GM12891 (cell line): ENCODE measurements at regions not wholly inside any gene's neighbourhood (a gene's known extent, or its start where the extent isn't known, plus 50 kb on each side); places are given as distances from the start of the nearest gene placed in this dataset.

ENCODE experiments used
- PAX5 ChIP-seq: IDR thresholded peaks from 2 replicates; pipeline ENCODE4 v1.6.1; 2011; ENCODE audit warnings: low read length, moderate library complexity, mild to moderate bottlenecking; ENCODE audit not compliant: insufficient read depth, severe bottlenecking
- POLR2A ChIP-seq: IDR thresholded peaks from 2 replicates; pipeline ENCODE4 v1.6.1; 2011; ENCODE audit warnings: low read depth, low read length, control low read depth
- POLR2AphosphoS5 ChIP-seq: IDR thresholded peaks from 2 replicates; pipeline ENCODE4 v1.6.1; 2011; ENCODE audit warnings: low read depth, low read length, control low read depth
- POU2F2 ChIP-seq: IDR thresholded peaks from 2 replicates; pipeline ENCODE4 v1.6.1; 2011; ENCODE audit warnings: low read depth, mild to moderate bottlenecking, control low read depth, low read length, moderate library complexity
- SPI1 ChIP-seq: IDR thresholded peaks from 2 replicates; pipeline ENCODE4 v1.6.1; 2011; ENCODE audit warnings: low read depth, low read length, control low read depth
- TAF1 ChIP-seq: IDR thresholded peaks from 2 replicates; pipeline ENCODE4 v1.6.1; 2011; ENCODE audit warnings: low read depth, low read length, control low read depth

DNA sequence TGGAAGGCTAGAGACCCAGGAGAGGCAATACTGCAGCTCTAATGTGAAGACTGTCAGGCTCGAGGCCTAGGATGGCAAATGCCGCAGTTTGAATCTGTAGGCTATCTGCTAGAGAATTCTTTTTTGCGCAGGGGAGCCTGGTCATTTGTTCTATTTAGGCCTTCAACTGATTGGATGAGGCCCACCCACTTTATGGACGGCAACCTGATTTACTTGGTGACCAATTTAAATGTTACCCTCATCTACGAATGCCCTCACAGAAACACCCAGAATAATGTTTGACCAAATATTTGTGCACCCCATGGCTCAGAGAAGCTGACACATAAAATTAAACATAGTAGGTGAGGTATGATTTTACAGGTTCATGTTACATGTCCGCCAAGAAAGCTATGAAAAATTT is 300.7 kb upstream of the GRM7 start:
- TF ChIP-seq POLR2AphosphoS5 (no peak), SPI1 (no peak), POLR2A (no peak), POU2F2 (no peak), TAF1 (no peak), PAX5 (no peak)
